MM.1S (cell line): ENCODE measurements at regions not wholly inside any gene's neighbourhood (a gene's known extent, or its start where the extent isn't known, plus 50 kb on each side); places are given as distances from the start of the nearest gene placed in this dataset.

Source experiments
- DNase-seq: peaks from one replicate; pipeline ENCODE4 v3.0.0-alpha.2; 2015
- H2AFZ ChIP-seq: fragments of 300-600 bp; sonication (generic); 2 replicates; pipeline ENCODE4 v1.6.0; 2016; ENCODE audit warnings: antibody characterized with exemption, low read length
- H3F3A ChIP-seq: fragments of 300-600 bp; sonication (generic); 2 replicates; pipeline ENCODE4 v1.6.1; 2016; ENCODE audit warnings: mild to moderate bottlenecking, antibody characterized with exemption, low read length, moderate library complexity, mixed read lengths; ENCODE audit not compliant: insufficient read depth
- H3K27ac ChIP-seq: fragments of 300-600 bp; sonication (generic); 2 replicates; pipeline ENCODE4 v1.5.1; 2016; ENCODE audit warnings: mild to moderate bottlenecking, low read length
- H3K27me3 ChIP-seq: fragments of 300-600 bp; sonication (generic); replicated peaks from 2 replicates; pipeline ENCODE4 v1.6.0; 2016; ENCODE audit warnings: low read length; ENCODE audit not compliant: insufficient read depth
- H3K36me3 ChIP-seq: fragments of 300-600 bp; sonication (generic); replicated peaks from 2 replicates; pipeline ENCODE4 v1.6.1; 2016; ENCODE audit warnings: mild to moderate bottlenecking, low read length, mixed read lengths; ENCODE audit not compliant: insufficient read depth
- H3K4me1 ChIP-seq: fragments of 300-600 bp; sonication (generic); 2 replicates; pipeline ENCODE4 v1.6.1; 2016; ENCODE audit warnings: low read length, mixed read lengths
- H3K4me2 ChIP-seq: fragments of 300-600 bp; sonication (generic); 2 replicates; pipeline ENCODE4 v1.6.0; 2016; ENCODE audit warnings: low read depth, low read length
- H3K4me3 ChIP-seq: fragments of 300-600 bp; sonication (generic); 2 replicates; pipeline ENCODE4 v1.5.1; 2016; ENCODE audit warnings: low read length, mixed read lengths
- H3K79me2 ChIP-seq: fragments of 300-600 bp; sonication (generic); 2 replicates; pipeline ENCODE4 v1.6.1; 2016; ENCODE audit warnings: mixed run types, low read length, mixed read lengths
- H3K9ac ChIP-seq: fragments of 300-600 bp; sonication (generic); 2 replicates; pipeline ENCODE4 v1.6.1; 2016; ENCODE audit warnings: low read length, mixed read lengths
- H3K9me2 ChIP-seq: fragments of 300-600 bp; sonication (generic); replicated peaks from 2 replicates; pipeline ENCODE4 v1.6.1; 2016; ENCODE audit warnings: mild to moderate bottlenecking, low read length, mixed read lengths; ENCODE audit not compliant: insufficient read depth
- H3K9me3 ChIP-seq: fragments of 300-600 bp; sonication (generic); replicated peaks from 2 replicates; pipeline ENCODE4 v1.6.1; 2016; ENCODE audit warnings: mild to moderate bottlenecking, low read length, mixed read lengths; ENCODE audit not compliant: insufficient read depth
- H4K20me1 ChIP-seq: fragments of 300-600 bp; sonication (generic); 2 replicates; pipeline ENCODE4 v1.6.1; 2016; ENCODE audit warnings: mild to moderate bottlenecking, low read length, moderate library complexity, mixed read lengths; ENCODE audit not compliant: insufficient read depth
- EZH2 ChIP-seq: fragments of 300-600 bp; sonication (generic); optimal IDR thresholded peaks from 2 replicates; pipeline ENCODE3; 2017; ENCODE audit warnings: low read depth, mild to moderate bottlenecking, antibody characterized with exemption, low read length, mixed read lengths
- EZH2phosphoT487 ChIP-seq: fragments of 300-600 bp; sonication (generic); IDR thresholded peaks from 2 replicates; pipeline ENCODE4 v1.6.1; 2018; ENCODE audit warnings: antibody characterized with exemption, low read length
- TF ChIP-seq, protein P1 (sequence below): fragments of 300-600 bp; sonication (generic); IDR thresholded peaks from 2 replicates; pipeline ENCODE4 v1.5.1; 2016; ENCODE audit warnings: antibody characterized with exemption, low read length, mixed read lengths

- Histone ChIP-seq H3K79me2 (no peaks in the 10 kb centered on the region), H3K27me3 (no peaks in the 10 kb centered on the region), H3K27ac (no peak overlapping the region), H3K9ac (no peak overlapping the region), H3K9me2 (no peaks in the 10 kb centered on the region), H3K9me3 (no peaks in the 10 kb centered on the region), H3K4me3 (no peak overlapping the region), H3F3A (no peaks in the 10 kb centered on the region), H3K4me1 (no peaks in the 10 kb centered on the region), H3K36me3 (no peaks in the 10 kb centered on the region), H2AFZ (no peak overlapping the region), H3K4me2 (no peak overlapping the region), H4K20me1 (no peaks in the 10 kb centered on the region)
- TF ChIP-seq, protein P1, sequence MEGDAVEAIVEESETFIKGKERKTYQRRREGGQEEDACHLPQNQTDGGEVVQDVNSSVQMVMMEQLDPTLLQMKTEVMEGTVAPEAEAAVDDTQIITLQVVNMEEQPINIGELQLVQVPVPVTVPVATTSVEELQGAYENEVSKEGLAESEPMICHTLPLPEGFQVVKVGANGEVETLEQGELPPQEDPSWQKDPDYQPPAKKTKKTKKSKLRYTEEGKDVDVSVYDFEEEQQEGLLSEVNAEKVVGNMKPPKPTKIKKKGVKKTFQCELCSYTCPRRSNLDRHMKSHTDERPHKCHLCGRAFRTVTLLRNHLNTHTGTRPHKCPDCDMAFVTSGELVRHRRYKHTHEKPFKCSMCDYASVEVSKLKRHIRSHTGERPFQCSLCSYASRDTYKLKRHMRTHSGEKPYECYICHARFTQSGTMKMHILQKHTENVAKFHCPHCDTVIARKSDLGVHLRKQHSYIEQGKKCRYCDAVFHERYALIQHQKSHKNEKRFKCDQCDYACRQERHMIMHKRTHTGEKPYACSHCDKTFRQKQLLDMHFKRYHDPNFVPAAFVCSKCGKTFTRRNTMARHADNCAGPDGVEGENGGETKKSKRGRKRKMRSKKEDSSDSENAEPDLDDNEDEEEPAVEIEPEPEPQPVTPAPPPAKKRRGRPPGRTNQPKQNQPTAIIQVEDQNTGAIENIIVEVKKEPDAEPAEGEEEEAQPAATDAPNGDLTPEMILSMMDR = no peak
- DNase-seq = no peak
Measured at GRCh38 chr7:41476460-41476803, 226.5 kb downstream of the INHBA start.

- no peaks in the 10 kb centered on the region for H4K20me1 ChIP-seq
Measured at GRCh38 chr7:41475801-41476459, 227.0 kb downstream of the INHBA start.

GRCh38 chr7:41472427-41473125 is 230.3 kb downstream of the INHBA start:
- H3K27me3 ChIP-seq = no peaks in the 10 kb centered on the region
- no peak overlapping the region for H3K4me2 ChIP-seq
- H2AFZ ChIP-seq = no peak overlapping the region
- H3K4me3 ChIP-seq = no peak overlapping the region
- TF ChIP-seq EZH2phosphoT487 (no peak), EZH2 (no peak)
- TF ChIP-seq, protein P1 = no peak
- H3K27ac ChIP-seq = no peak overlapping the region
- no peaks in the 10 kb centered on the region for H3K79me2 ChIP-seq
- H3F3A ChIP-seq = no peaks in the 10 kb centered on the region
- no peaks in the 10 kb centered on the region for H3K36me3 ChIP-seq
- no peaks in the 10 kb centered on the region for H3K9me3 ChIP-seq
- DNase-seq = no peak
- no peaks in the 10 kb centered on the region for H3K4me1 ChIP-seq
- H3K9me2 ChIP-seq = no peaks in the 10 kb centered on the region
- no peak overlapping the region for H3K9ac ChIP-seq
- no peaks in the 10 kb centered on the region for H4K20me1 ChIP-seq

More at GRCh38 chr7:41475801-41476459, 227.0 kb downstream of the INHBA start:
- Histone ChIP-seq H3K4me3 (no peak overlapping the region), H3K9ac (no peak overlapping the region), H3K9me2 (no peaks in the 10 kb centered on the region), H3K79me2 (no peaks in the 10 kb centered on the region), H3K4me1 (no peaks in the 10 kb centered on the region), H3F3A (no peaks in the 10 kb centered on the region), H3K27me3 (no peaks in the 10 kb centered on the region), H3K4me2 (no peak overlapping the region), H3K36me3 (no peaks in the 10 kb centered on the region), H3K9me3 (no peaks in the 10 kb centered on the region), H3K27ac (no peak overlapping the region), H2AFZ (no peak overlapping the region)
- no peak for TF ChIP-seq EZH2phosphoT487
- no peak for TF ChIP-seq EZH2
- TF ChIP-seq, protein P1 = no peak
- no peak for DNase-seq
